ENCODE measurements at regions not wholly inside any gene's neighbourhood (a gene's known extent, or its start where the extent isn't known, plus 50 kb on each side); places are given as distances from the start of the nearest gene placed in this dataset.

DNA sequence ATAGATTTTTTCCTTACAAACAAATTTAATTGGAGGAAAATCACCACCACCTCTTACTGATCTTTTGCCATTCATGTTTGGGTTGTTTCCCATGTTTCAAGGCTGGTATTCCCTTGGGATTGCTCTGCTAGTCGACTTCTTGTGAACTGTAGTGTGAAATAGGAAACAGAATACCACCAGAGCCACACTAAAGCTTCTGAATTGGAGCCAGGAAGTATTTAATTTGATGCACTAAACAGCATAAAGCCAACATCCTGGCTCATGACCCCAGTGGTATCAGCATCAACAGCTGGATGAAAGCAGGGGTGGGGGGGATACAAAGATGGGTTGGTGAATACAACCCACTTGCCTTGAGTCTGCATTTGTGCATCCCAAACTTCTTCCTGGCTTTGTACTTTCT is 127.5 kb downstream of the TBC1D30 start:
- WGBS, 2 experiments (ENCODE audit: extremely low coverage in 1 of 2, insufficient coverage in 1 of 2, insufficient read length in 1 of 2, insufficient replicate concordance in 2 of 2, low coverage in 1 of 2, low lambda C conversion rate in 2 of 2, missing lambda C conversion rate in 1 of 2): 100% methylated on average over 1 of the region's 1 CpG; no CpG with 5 or more reads in 1 of the 2 experiments
- Histone ChIP-seq H2BK12ac (ENCODE audit: low read depth, low read length) (no peak overlapping the region), H2BK120ac (replicated peaks; ENCODE audit: low read depth, low read length) (no peak overlapping the region), H3K18ac (ENCODE audit: extremely low read depth, low read length) (no peak overlapping the region), H3K79me2 (ENCODE audit: control insufficient read depth in 1 of 2, insufficient read depth in 2 of 2, low read length in 2 of 2) (no peaks in the 10 kb centered on the region), H3K9me3 (ENCODE audit: insufficient read depth in 2 of 2, low read depth in 1 of 2, low read length in 1 of 2) (no peaks in the 10 kb centered on the region), H4K5ac (ENCODE audit: insufficient read length, low read depth, low read length) (no peak overlapping the region), H2BK5ac (ENCODE audit: low read depth, low read length) (no peak overlapping the region), H3K79me1 (ENCODE audit: low read depth, low read length) (no peaks in the 10 kb centered on the region), H3K56ac (replicated peaks; ENCODE audit: insufficient read length, low read depth, low read length) (no peak overlapping the region), H2BK20ac (ENCODE audit: low read length) (no peak overlapping the region), H3K4me2 (ENCODE audit: insufficient read depth in 1 of 2, low read depth in 2 of 2, low read length in 2 of 2) (no peak overlapping the region), H3K9ac (replicated peaks in 1 of 4; ENCODE audit: extremely low read depth in 1 of 4, low read depth in 3 of 4, low read length in 3 of 4) (no peak overlapping the region), H3K27ac (ENCODE audit: low read depth, low read length) (no peak overlapping the region), H2BK15ac (ENCODE audit: low read length) (no peak overlapping the region), H3K4me3 (ENCODE audit: extremely low read depth in 1 of 4, insufficient read depth in 2 of 4, low read depth in 3 of 4, low read length in 4 of 4) (no peak overlapping the region), H3K27me3 (replicated peaks in 1 of 4; ENCODE audit: control insufficient read depth in 3 of 4, extremely low read depth in 1 of 4, insufficient read depth in 3 of 4, low read length in 3 of 4) (no peaks in the 10 kb centered on the region), H4K8ac (ENCODE audit: extremely low read depth, insufficient read depth, low read length) (no peak overlapping the region), H3K36me3 (ENCODE audit: control insufficient read depth in 2 of 4, insufficient read depth in 4 of 4, low read length in 3 of 4) (no peaks in the 10 kb centered on the region), H3K14ac (ENCODE audit: insufficient read length) (no peak overlapping the region), H3K4ac (replicated peaks; ENCODE audit: insufficient read length, low read depth, low read length) (no peak overlapping the region), H2AFZ (ENCODE audit: low read length) (no peak overlapping the region), H3K23ac (ENCODE audit: insufficient read length) (no peak overlapping the region), H3K4me1 (replicated peaks in 1 of 4; ENCODE audit: control insufficient read depth in 3 of 4, insufficient read depth in 4 of 4, low read length in 3 of 4) (no peaks in the 10 kb centered on the region), H3K23me2 (ENCODE audit: low read depth, low read length) (no peaks in the 10 kb centered on the region), H4K91ac (replicated peaks; ENCODE audit: insufficient read length, low read length) (no peak overlapping the region), H2AK5ac (ENCODE audit: low read depth, low read length) (no peak overlapping the region), H4K20me1 (replicated peaks in 1 of 2; ENCODE audit: control insufficient read depth in 1 of 2, insufficient read depth in 2 of 2, low read length in 2 of 2) (no peaks in the 10 kb centered on the region)
- POLR2A ChIA-PET (ENCODE audit: partially characterized antibody): no interaction called here
- FAIRE-seq (no peak), DNase-seq (ENCODE audit: low read depth in 1 of 2, low spot score in 2 of 2) (no peak)
- CTCF ChIA-PET (ENCODE audit: partially characterized antibody): interaction anchor here (1.2 to 1.3 kb wide), 2 partner anchors 72 to 150 kb away, joined by 3 to 4 read pairs; no protein-coding TSS in a partner anchor
- no peak for TF ChIP-seq KDM4A (IDR thresholded peaks at IDR 0.05; ENCODE audit: low read depth, low read length, severe bottlenecking)
- TF ChIP-seq EZH2 (IDR thresholded peaks at IDR 0.05; ENCODE audit: low read depth, low read length, severe bottlenecking): no peak
- no peak for TF ChIP-seq MAFK (IDR thresholded peaks at IDR 0.05; ENCODE audit: low read depth, low read length)
- no peak for TF ChIP-seq SP2 (IDR thresholded peaks at IDR 0.05; ENCODE audit: low read length)
- no peak for TF ChIP-seq RAD21 (IDR thresholded peaks at IDR 0.05 in 1 of 2, conservative IDR thresholded peaks at IDR 0.05 in 1 of 2; ENCODE audit: low read depth in 2 of 2, low read length in 2 of 2)
- TF ChIP-seq ZNF274 (IDR thresholded peaks at IDR 0.05; ENCODE audit: borderline replicate concordance, extremely low read depth, low read length): no peak
- TF ChIP-seq, protein P1, sequence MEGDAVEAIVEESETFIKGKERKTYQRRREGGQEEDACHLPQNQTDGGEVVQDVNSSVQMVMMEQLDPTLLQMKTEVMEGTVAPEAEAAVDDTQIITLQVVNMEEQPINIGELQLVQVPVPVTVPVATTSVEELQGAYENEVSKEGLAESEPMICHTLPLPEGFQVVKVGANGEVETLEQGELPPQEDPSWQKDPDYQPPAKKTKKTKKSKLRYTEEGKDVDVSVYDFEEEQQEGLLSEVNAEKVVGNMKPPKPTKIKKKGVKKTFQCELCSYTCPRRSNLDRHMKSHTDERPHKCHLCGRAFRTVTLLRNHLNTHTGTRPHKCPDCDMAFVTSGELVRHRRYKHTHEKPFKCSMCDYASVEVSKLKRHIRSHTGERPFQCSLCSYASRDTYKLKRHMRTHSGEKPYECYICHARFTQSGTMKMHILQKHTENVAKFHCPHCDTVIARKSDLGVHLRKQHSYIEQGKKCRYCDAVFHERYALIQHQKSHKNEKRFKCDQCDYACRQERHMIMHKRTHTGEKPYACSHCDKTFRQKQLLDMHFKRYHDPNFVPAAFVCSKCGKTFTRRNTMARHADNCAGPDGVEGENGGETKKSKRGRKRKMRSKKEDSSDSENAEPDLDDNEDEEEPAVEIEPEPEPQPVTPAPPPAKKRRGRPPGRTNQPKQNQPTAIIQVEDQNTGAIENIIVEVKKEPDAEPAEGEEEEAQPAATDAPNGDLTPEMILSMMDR (IDR thresholded peaks at IDR 0.05; ENCODE audit: control extremely low read depth in 1 of 3, insufficient read depth in 1 of 3, low read depth in 1 of 3, low read length in 3 of 3): no peak
- TF ChIP-seq KDM1A (IDR thresholded peaks at IDR 0.05; ENCODE audit: borderline replicate concordance, low read length): no peak
- TF ChIP-seq CHD2 (IDR thresholded peaks at IDR 0.05; ENCODE audit: low read length): no peak
- TF ChIP-seq RBBP5 (IDR thresholded peaks at IDR 0.05; ENCODE audit: borderline replicate concordance, low read depth, low read length): no peak
- TF ChIP-seq E2F6 (IDR thresholded peaks at IDR 0.05): no peak
